Neuronal stem cell (in vitro differentiated cells): ENCODE measurements at regions not wholly inside any gene's neighbourhood (a gene's known extent, or its start where the extent isn't known, plus 50 kb on each side); places are given as distances from the start of the nearest gene placed in this dataset.

Source experiments
- DNase-seq: peaks from one replicate; pipeline ENCODE4 v3.0.0-alpha.2; 2013; ENCODE audit warnings: low spot score
- H2AFZ ChIP-seq: one replicate; pipeline ENCODE4 v1.6.1; 2013; ENCODE audit warnings: mild to moderate bottlenecking, low read length, inconsistent platforms
- H2AK5ac ChIP-seq: 2 replicates; pipeline ENCODE4 v1.6.1; 2013; ENCODE audit warnings: low read depth, mild to moderate bottlenecking, inconsistent platforms, low read length, moderate library complexity, mixed read lengths
- H2BK120ac ChIP-seq: 2 replicates; pipeline ENCODE4 v1.6.1; 2013; ENCODE audit warnings: low read depth, mild to moderate bottlenecking, inconsistent platforms, low read length, moderate library complexity, mixed read lengths
- H2BK12ac ChIP-seq: one replicate; pipeline ENCODE4 v1.6.1; 2013; ENCODE audit warnings: low read length, inconsistent platforms
- H2BK15ac ChIP-seq: 2 replicates; pipeline ENCODE4 v1.6.1; 2013; ENCODE audit warnings: mild to moderate bottlenecking, low read length, inconsistent platforms, mixed read lengths
- H2BK5ac ChIP-seq: one replicate; pipeline ENCODE4 v1.6.1; 2013; ENCODE audit warnings: inconsistent platforms, mild to moderate bottlenecking, low read length, moderate library complexity
- H3K14ac ChIP-seq: one replicate; pipeline ENCODE4 v1.6.1; 2013; ENCODE audit warnings: low read length, inconsistent platforms
- H3K18ac ChIP-seq: 2 replicates; pipeline ENCODE4 v1.6.1; 2013; ENCODE audit warnings: low read length, inconsistent platforms
- H3K23ac ChIP-seq: 2 replicates; pipeline ENCODE4 v1.6.1; 2013; ENCODE audit warnings: low read depth, mild to moderate bottlenecking, mixed read lengths, low read length, inconsistent platforms; ENCODE audit not compliant: poor library complexity
- H3K27ac ChIP-seq: replicated peaks from 3 replicates; pipeline ENCODE4 v1.5.1; 2013; ENCODE audit warnings: low read length, inconsistent platforms
- H3K27me3 ChIP-seq, 3 experiments: 2 replicates each; pipeline ENCODE4 v1.6.1; 2013; ENCODE audit warnings: low read length in 3 of 3, mild to moderate bottlenecking in 2 of 3, inconsistent platforms in 1 of 3, low read depth in 1 of 3, mixed read lengths in 1 of 3, moderate library complexity in 1 of 3; ENCODE audit not compliant: control insufficient read depth in 3 of 3, insufficient read depth in 3 of 3
- H3K36me3 ChIP-seq, 2 donors: replicated peaks in 1 of 2; 2 replicates each; pipeline ENCODE4 v1.6.1; 2013; ENCODE audit warnings: low read length in 2 of 2; ENCODE audit not compliant: control insufficient read depth in 2 of 2, insufficient read depth in 2 of 2
- H3K4ac ChIP-seq: 2 replicates; pipeline ENCODE4 v1.6.1; 2013; ENCODE audit warnings: inconsistent platforms, mild to moderate bottlenecking, low read length, moderate library complexity
- H3K4me1 ChIP-seq, 2 donors: 1 replicate in 1 of 2; 2 replicates in 1 of 2; pipeline ENCODE4 v1.6.1; 2013; ENCODE audit warnings: low read length in 2 of 2, low read depth in 1 of 2; ENCODE audit not compliant: control insufficient read depth in 2 of 2, insufficient read depth in 1 of 2
- H3K4me2 ChIP-seq: one replicate; pipeline ENCODE4 v1.6.1; 2013; ENCODE audit warnings: mild to moderate bottlenecking, low read length, inconsistent platforms; ENCODE audit not compliant: insufficient read depth, poor library complexity, severe bottlenecking
- H3K4me3 ChIP-seq, 2 donors: 2 replicates each; pipeline ENCODE4 v1.5.1; 2013; ENCODE audit warnings: low read length in 2 of 2, mild to moderate bottlenecking in 2 of 2, inconsistent platforms in 1 of 2, moderate library complexity in 1 of 2
- H3K79me1 ChIP-seq: one replicate; pipeline ENCODE4 v1.6.1; 2013; ENCODE audit warnings: low read depth, mild to moderate bottlenecking, inconsistent platforms, low read length, moderate library complexity
- H3K9ac ChIP-seq: one replicate; pipeline ENCODE4 v1.6.1; 2013; ENCODE audit warnings: mild to moderate bottlenecking, low read depth, low read length, inconsistent platforms; ENCODE audit not compliant: poor library complexity
- H3K9me3 ChIP-seq, 2 donors: replicated peaks in 1 of 2; 2 replicates each; pipeline versions ENCODE3 to v1.6.1; 2013; ENCODE audit warnings: low read length in 2 of 2, mild to moderate bottlenecking in 2 of 2, inconsistent platforms in 1 of 2, low read depth in 1 of 2, mixed read lengths in 1 of 2, moderate library complexity in 1 of 2; ENCODE audit not compliant: control insufficient read depth in 2 of 2, insufficient read depth in 1 of 2
- H4K8ac ChIP-seq: one replicate; pipeline ENCODE4 v1.6.1; 2013; ENCODE audit warnings: low read depth, mild to moderate bottlenecking, inconsistent platforms, low read length, moderate library complexity
- H4K91ac ChIP-seq: one replicate; pipeline ENCODE4 v1.6.1; 2013; ENCODE audit warnings: low read length, low read depth, mild to moderate bottlenecking, inconsistent platforms; ENCODE audit not compliant: poor library complexity
- WGBS, 2 donors: extraction: QIAGEN DNeasy Blood & Tissue Kit; methylation state at CpG; one replicate each; pipeline ENCODE4 v1.1.7; 2013; ENCODE audit warnings: missing lambda C conversion rate in 2 of 2, mixed read lengths in 1 of 2; ENCODE audit not compliant: insufficient read length in 2 of 2, insufficient replicate concordance in 1 of 2; ENCODE audit errors: extremely low coverage in 2 of 2; 5-methylcytosine and 5-hydroxymethylcytosine counted together

GRCh38 chr3:16686679-16687078 is 81.5 kb upstream of the DAZL start:
- Histone ChIP-seq H2BK15ac (no peak overlapping the region), H4K91ac (no peak overlapping the region), H4K8ac (no peak overlapping the region), H3K36me3 (no peaks in the 10 kb centered on the region), H2AFZ (no peak overlapping the region), H3K4ac (no peak overlapping the region), H2BK120ac (no peak overlapping the region), H3K9ac (no peak overlapping the region), H2AK5ac (no peak overlapping the region), H3K23ac (no peak overlapping the region), H3K4me3 (peak overlapping the region in 1 of 2 donors; percentile 46), H2BK12ac (no peak overlapping the region), H3K27ac (no peak overlapping the region), H3K18ac (peak overlapping the region; percentile 33), H3K4me1 (peaks cover 0 to 3% of the 10 kb centered on the region in 2 donors), H2BK5ac (no peak overlapping the region), H3K9me3 (peaks cover 0 to 3% of the 10 kb centered on the region in 2 donors), H3K4me2 (no peak overlapping the region), H3K14ac (peak overlapping the region; percentile 51), H3K79me1 (no peaks in the 10 kb centered on the region), H3K27me3 (peaks cover 0 to 2% (median 0%) of the 10 kb centered on the region in 3 experiments)
- DNase-seq: no peak
- no CpG with 5 or more reads among the region's 3 CpGs for WGBS, 2 donors

GRCh38 chr3:16687221-16687620 is 82.0 kb upstream of the DAZL start:
- H3K27me3 ChIP-seq: peaks cover 0 to 2% (median 0%) of the 10 kb centered on the region in 3 experiments
- H3K4me2 ChIP-seq: no peak overlapping the region
- H3K9me3 ChIP-seq: peaks cover 0 to 3% of the 10 kb centered on the region in 2 donors
- H3K4me1 ChIP-seq: peaks cover 0 to 3% of the 10 kb centered on the region in 2 donors
- no peak overlapping the region for H2BK12ac ChIP-seq
- no peak overlapping the region for H2AK5ac ChIP-seq
- H3K14ac ChIP-seq: no peak overlapping the region
- H4K8ac ChIP-seq: no peak overlapping the region
- no peak overlapping the region for H2BK15ac ChIP-seq
- no peak overlapping the region for H2BK5ac ChIP-seq
- H2BK120ac ChIP-seq: no peak overlapping the region
- no peaks in the 10 kb centered on the region for H3K79me1 ChIP-seq
- H2AFZ ChIP-seq: no peak overlapping the region
- H3K4me3 ChIP-seq: no peak overlapping the region
- no peak overlapping the region for H3K4ac ChIP-seq
- no peak overlapping the region for H3K9ac ChIP-seq
- DNase-seq: no peak
- no peak overlapping the region for H3K23ac ChIP-seq
- H3K36me3 ChIP-seq: no peaks in the 10 kb centered on the region
- no peak overlapping the region for H4K91ac ChIP-seq
- H3K27ac ChIP-seq: no peak overlapping the region
- no peak overlapping the region for H3K18ac ChIP-seq

- H3K18ac ChIP-seq: no peak overlapping the region
- no CpG with 5 or more reads among the region's 8 CpGs for WGBS, 2 donors
- no peak overlapping the region for H2BK120ac ChIP-seq
- H3K4me2 ChIP-seq: no peak overlapping the region
- H3K36me3 ChIP-seq: no peaks in the 10 kb centered on the region
- no peak overlapping the region for H2AK5ac ChIP-seq
- no peak overlapping the region for H2BK12ac ChIP-seq
- H3K27me3 ChIP-seq: no peaks in the 10 kb centered on the region
- no peak overlapping the region for H2AFZ ChIP-seq
- no peak overlapping the region for H2BK15ac ChIP-seq
- no peaks in the 10 kb centered on the region for H3K9me3 ChIP-seq
- no peak overlapping the region for H3K4me3 ChIP-seq
- H3K4me1 ChIP-seq: no peaks in the 10 kb centered on the region
- no peak overlapping the region for H3K9ac ChIP-seq
- H4K8ac ChIP-seq: no peak overlapping the region
- no peak overlapping the region for H4K91ac ChIP-seq
- H3K27ac ChIP-seq: no peak overlapping the region
- H3K14ac ChIP-seq: no peak overlapping the region
- no peaks in the 10 kb centered on the region for H3K79me1 ChIP-seq
- no peak overlapping the region for H2BK5ac ChIP-seq
- no peak overlapping the region for H3K23ac ChIP-seq
- no peak for DNase-seq
- no peak overlapping the region for H3K4ac ChIP-seq
Observed at GRCh38 chr3:16692486-16693344, 87.5 kb upstream of the DAZL start.

GRCh38 chr3:16693820-16694219 is 88.6 kb upstream of the DAZL start:
- Histone ChIP-seq H3K9me3 (no peaks in the 10 kb centered on the region), H3K4me2 (no peak overlapping the region), H3K79me1 (no peaks in the 10 kb centered on the region), H2BK5ac (no peak overlapping the region), H3K36me3 (no peaks in the 10 kb centered on the region), H3K9ac (no peak overlapping the region), H3K27me3 (no peaks in the 10 kb centered on the region), H3K4me3 (no peak overlapping the region), H2AK5ac (no peak overlapping the region), H2AFZ (no peak overlapping the region), H4K8ac (no peak overlapping the region), H2BK120ac (no peak overlapping the region), H2BK12ac (no peak overlapping the region), H4K91ac (no peak overlapping the region), H3K18ac (no peak overlapping the region), H3K23ac (no peak overlapping the region), H3K14ac (no peak overlapping the region), H3K4ac (no peak overlapping the region), H3K27ac (no peak overlapping the region), H3K4me1 (no peaks in the 10 kb centered on the region), H2BK15ac (no peak overlapping the region)
- DNase-seq: no peak
- no CpG with 5 or more reads among the region's 2 CpGs for WGBS, 2 donors
